ENCODE measurements at regions not wholly inside any gene's neighbourhood (a gene's known extent, or its start where the extent isn't known, plus 50 kb on each side); places are given as distances from the start of the nearest gene placed in this dataset.

- TF ChIP-seq EZH2 (IDR thresholded peaks at IDR 0.05; ENCODE audit: borderline replicate concordance, low read length) = no peak
- TF ChIP-seq CTCF (conservative IDR thresholded peaks at IDR 0.05 in 1 of 2, IDR thresholded peaks at IDR 0.05 in 1 of 2; ENCODE audit: extremely low read depth in 1 of 2, insufficient read depth in 1 of 2, low read depth in 1 of 2, low read length in 2 of 2) = no peak
Measured at GRCh38 chr14:25132094-25132493, 82.1 kb upstream of the STXBP6 start.
